WTC11 (cell line): ENCODE measurements at regions not wholly inside any gene's neighbourhood (a gene's known extent, or its start where the extent isn't known, plus 50 kb on each side); places are given as distances from the start of the nearest gene placed in this dataset.

ENCODE experiments used
- ATAC-seq: fragments of 200-7000 bp; cut with Tn5 transposase; 2 replicates; pipeline ENCODE4 v1.10.0; 2021; ENCODE audit warnings: mild to moderate bottlenecking, moderate library complexity
- CTCF ChIA-PET: fragments of 300-600 bp; sonication (Branson Sonifier 250); formaldehyde crosslinking; loops from one replicate; lab custom pipeline; 2021; ENCODE audit warnings: antibody characterized with exemption; lab: Charles Lee
- POLR2A ChIA-PET: fragments of 350-600 bp; sonication (Branson Sonifier 250); formaldehyde crosslinking; loops from one replicate; lab custom pipeline; 2021; ENCODE audit warnings: antibody characterized with exemption; lab: Charles Lee
- DNase-seq: peaks from one replicate; pipeline ENCODE4 v3.0.0; 2021; ENCODE audit warnings: low spot score
- H3K27ac Mint-ChIP-seq: 2 replicates; pipeline ENCODE4 v1.8.0; 2021; ENCODE audit warnings: mixed read lengths
- H3K27me3 Mint-ChIP-seq: 2 replicates; pipeline ENCODE4 v1.8.0; 2021; ENCODE audit warnings: low read depth, mild to moderate bottlenecking, moderate library complexity, mixed read lengths
- H3K36me3 Mint-ChIP-seq: 2 replicates; pipeline ENCODE4 v1.8.0; 2021; ENCODE audit warnings: mixed read lengths
- H3K4me1 Mint-ChIP-seq: 2 replicates; pipeline ENCODE4 v1.8.0; 2022; ENCODE audit warnings: mixed read lengths
- H3K4me3 Mint-ChIP-seq: 2 replicates; pipeline ENCODE4 v1.8.0; 2021; ENCODE audit warnings: mild to moderate bottlenecking, moderate library complexity, mixed read lengths
- H3K9me3 Mint-ChIP-seq: 2 replicates; pipeline ENCODE4 v1.8.0; 2021; ENCODE audit warnings: mixed read lengths
- FOXJ3 ChIP-seq: sonication (generic); formaldehyde crosslinking; IDR thresholded peaks from 2 replicates; pipeline ENCODE4 v1.9.0; 2021; ENCODE audit warnings: missing genetic modification reagents, mild to moderate bottlenecking, borderline replicate concordance
- FOXP1 ChIP-seq: sonication (generic); formaldehyde crosslinking; IDR thresholded peaks from 2 replicates; pipeline ENCODE4 v1.8.0; 2022; ENCODE audit warnings: missing genetic modification reagents, mild to moderate bottlenecking, moderate library complexity, borderline replicate concordance
- IRF2 ChIP-seq: sonication (generic); formaldehyde crosslinking; IDR thresholded peaks from 2 replicates; pipeline ENCODE4 v1.8.0; 2022; ENCODE audit warnings: low read depth, missing genetic modification reagents, borderline replicate concordance
- PRRX2 ChIP-seq: fragments of 250-450 bp; sonication (Bioruptor Pico); IDR thresholded peaks from 2 replicates; pipeline ENCODE4 v1.8.0; 2021; ENCODE audit warnings: mild to moderate bottlenecking
- SP1 ChIP-seq: sonication (generic); formaldehyde crosslinking; conservative IDR thresholded peaks from 2 replicates; pipeline ENCODE4 v1.8.1; 2022; ENCODE audit warnings: missing genetic modification reagents
- TEAD4 ChIP-seq: sonication (generic); formaldehyde crosslinking; IDR thresholded peaks from 2 replicates; pipeline ENCODE4 v1.8.0; 2022; ENCODE audit warnings: mild to moderate bottlenecking, missing genetic modification reagents
- TF ChIP-seq, protein P1 (sequence below): fragments of 250-450 bp; sonication (Bioruptor Pico); IDR thresholded peaks from 2 replicates; pipeline ENCODE4 v1.9.0; 2021; ENCODE audit warnings: mild to moderate bottlenecking
- TF ChIP-seq, protein P2 (sequence below): sonication (generic); formaldehyde crosslinking; IDR thresholded peaks from 2 replicates; pipeline ENCODE4 v1.8.0; 2023; ENCODE audit warnings: missing genetic modification reagents, mild to moderate bottlenecking, borderline replicate concordance
- TF ChIP-seq, protein P3 (sequence below): sonication (generic); formaldehyde crosslinking; IDR thresholded peaks from 2 replicates; pipeline ENCODE4 v1.8.0; 2022; ENCODE audit warnings: mild to moderate bottlenecking, missing genetic modification reagents

DNA sequence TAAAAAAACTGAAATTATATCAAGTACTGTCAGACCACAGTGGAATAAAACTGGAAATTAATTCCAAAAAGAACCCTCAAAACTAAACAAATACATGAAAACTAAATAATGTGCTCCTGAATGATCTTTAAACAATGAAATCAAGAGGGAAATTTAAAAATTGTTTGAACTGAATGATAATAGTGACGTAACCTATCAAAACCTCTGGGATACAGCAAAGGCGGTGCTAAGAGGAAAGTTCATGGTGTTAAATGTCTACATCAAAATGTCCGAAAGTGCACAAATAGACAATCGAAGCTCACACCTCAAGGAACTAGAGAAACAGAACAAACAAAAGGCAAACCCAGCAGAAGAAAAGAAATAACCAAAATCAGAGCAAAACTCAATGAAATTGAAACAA lies 70.8 kb upstream of the TUBA3C start (continued):
- TF ChIP-seq FOXJ3 (CRISPR knock-in tag) (no peak), PRRX2 (CRISPR knock-in tag) (no peak), SP1 (CRISPR knock-in tag) (no peak), IRF2 (no peak), TEAD4 (CRISPR knock-in tag) (no peak)
- TF ChIP-seq, protein P1, sequence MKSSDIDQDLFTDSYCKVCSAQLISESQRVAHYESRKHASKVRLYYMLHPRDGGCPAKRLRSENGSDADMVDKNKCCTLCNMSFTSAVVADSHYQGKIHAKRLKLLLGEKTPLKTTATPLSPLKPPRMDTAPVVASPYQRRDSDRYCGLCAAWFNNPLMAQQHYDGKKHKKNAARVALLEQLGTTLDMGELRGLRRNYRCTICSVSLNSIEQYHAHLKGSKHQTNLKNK (CRISPR knock-in tag), result no peak
- TF ChIP-seq, protein P2, sequence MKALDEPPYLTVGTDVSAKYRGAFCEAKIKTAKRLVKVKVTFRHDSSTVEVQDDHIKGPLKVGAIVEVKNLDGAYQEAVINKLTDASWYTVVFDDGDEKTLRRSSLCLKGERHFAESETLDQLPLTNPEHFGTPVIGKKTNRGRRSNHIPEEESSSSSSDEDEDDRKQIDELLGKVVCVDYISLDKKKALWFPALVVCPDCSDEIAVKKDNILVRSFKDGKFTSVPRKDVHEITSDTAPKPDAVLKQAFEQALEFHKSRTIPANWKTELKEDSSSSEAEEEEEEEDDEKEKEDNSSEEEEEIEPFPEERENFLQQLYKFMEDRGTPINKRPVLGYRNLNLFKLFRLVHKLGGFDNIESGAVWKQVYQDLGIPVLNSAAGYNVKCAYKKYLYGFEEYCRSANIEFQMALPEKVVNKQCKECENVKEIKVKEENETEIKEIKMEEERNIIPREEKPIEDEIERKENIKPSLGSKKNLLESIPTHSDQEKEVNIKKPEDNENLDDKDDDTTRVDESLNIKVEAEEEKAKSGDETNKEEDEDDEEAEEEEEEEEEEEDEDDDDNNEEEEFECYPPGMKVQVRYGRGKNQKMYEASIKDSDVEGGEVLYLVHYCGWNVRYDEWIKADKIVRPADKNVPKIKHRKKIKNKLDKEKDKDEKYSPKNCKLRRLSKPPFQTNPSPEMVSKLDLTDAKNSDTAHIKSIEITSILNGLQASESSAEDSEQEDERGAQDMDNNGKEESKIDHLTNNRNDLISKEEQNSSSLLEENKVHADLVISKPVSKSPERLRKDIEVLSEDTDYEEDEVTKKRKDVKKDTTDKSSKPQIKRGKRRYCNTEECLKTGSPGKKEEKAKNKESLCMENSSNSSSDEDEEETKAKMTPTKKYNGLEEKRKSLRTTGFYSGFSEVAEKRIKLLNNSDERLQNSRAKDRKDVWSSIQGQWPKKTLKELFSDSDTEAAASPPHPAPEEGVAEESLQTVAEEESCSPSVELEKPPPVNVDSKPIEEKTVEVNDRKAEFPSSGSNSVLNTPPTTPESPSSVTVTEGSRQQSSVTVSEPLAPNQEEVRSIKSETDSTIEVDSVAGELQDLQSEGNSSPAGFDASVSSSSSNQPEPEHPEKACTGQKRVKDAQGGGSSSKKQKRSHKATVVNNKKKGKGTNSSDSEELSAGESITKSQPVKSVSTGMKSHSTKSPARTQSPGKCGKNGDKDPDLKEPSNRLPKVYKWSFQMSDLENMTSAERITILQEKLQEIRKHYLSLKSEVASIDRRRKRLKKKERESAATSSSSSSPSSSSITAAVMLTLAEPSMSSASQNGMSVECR, result no peak

DNA sequence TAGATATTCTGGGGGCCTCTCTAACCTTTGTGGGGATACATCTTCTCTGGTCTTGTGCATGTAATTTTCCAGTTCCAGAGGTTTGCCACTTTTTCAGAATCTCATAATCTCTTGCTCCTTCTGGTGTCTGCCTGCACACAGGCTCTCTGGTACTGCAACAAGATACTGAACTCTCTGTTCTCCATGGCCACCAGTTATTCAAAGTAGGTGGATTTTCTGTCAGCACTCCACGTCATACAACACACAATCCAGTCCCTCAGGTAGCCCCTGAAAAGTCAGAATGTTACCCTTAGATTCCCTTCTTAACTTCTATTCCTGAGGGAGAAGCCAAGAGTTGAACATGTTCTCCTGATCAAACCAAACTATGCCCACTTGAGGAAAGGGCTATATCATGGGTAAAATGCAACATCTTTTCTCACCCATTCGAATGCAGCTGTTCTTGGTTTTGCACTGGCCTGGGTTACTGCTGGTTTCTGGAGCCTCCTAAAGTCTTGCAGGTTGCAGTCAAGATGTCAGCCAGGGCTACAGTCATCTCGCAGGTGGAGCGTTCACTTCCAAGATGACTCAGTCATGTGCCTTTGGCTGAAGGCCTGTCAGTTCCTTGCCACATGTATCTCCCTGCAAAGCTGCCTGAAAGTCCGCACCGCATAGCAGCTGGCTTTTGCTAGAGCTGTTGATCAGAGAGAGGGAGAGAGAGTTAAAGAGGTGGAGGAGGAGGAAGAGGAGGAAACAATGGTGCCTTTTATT lies 57.7 kb upstream of the TUBA3C start:
- TF ChIP-seq FOXP1 (no peak), SP1 (CRISPR knock-in tag) (no peak)
- TF ChIP-seq, protein P3, sequence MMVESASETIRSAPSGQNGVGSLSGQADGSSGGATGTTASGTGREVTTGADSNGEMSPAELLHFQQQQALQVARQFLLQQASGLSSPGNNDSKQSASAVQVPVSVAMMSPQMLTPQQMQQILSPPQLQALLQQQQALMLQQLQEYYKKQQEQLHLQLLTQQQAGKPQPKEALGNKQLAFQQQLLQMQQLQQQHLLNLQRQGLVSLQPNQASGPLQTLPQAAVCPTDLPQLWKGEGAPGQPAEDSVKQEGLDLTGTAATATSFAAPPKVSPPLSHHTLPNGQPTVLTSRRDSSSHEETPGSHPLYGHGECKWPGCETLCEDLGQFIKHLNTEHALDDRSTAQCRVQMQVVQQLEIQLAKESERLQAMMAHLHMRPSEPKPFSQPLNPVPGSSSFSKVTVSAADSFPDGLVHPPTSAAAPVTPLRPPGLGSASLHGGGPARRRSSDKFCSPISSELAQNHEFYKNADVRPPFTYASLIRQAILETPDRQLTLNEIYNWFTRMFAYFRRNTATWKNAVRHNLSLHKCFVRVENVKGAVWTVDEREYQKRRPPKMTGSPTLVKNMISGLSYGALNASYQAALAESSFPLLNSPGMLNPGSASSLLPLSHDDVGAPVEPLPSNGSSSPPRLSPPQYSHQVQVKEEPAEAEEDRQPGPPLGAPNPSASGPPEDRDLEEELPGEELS, result no peak
- H3K27me3 Mint-ChIP-seq, result peaks cover 16% of the 10 kb centered on the region; the same call in 1 of the 2 replicates
- H3K9me3 Mint-ChIP-seq, result peaks cover 82% of the 10 kb centered on the region
- no peaks in the 10 kb centered on the region for H3K4me1 Mint-ChIP-seq
- no peak overlapping the region for H3K4me3 Mint-ChIP-seq
- no peak overlapping the region for H3K27ac Mint-ChIP-seq
- no peak for ATAC-seq
- peaks cover 76% of the 10 kb centered on the region for H3K36me3 Mint-ChIP-seq
- DNase-seq, result no peak
- ChIA-PET CTCF (no interaction called here), POLR2A (no interaction called here)
